ENCODE measurements at regions not wholly inside any gene's neighbourhood (a gene's known extent, or its start where the extent isn't known, plus 50 kb on each side); places are given as distances from the start of the nearest gene placed in this dataset.

DNA sequence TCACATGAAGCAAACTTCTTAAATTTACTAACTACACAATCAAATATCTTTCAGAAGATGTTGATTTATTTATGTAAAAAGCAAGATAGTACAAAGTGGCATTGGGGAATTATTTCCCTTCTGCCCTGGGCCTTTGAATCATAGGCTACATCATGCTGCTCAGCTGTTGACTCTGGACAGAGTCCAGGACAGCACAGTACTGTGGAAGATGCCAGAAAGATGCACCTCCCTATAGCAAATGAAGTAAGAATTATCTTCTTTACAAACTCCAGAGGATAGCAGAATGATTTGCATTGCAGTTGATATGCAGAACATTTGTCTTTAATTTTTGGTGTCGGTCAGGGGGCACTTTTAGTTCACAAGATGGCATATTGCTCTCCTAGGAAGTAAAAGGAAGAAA, 1354.5 kb upstream of the ZEB2 start:
- TF ChIP-seq, protein P1, sequence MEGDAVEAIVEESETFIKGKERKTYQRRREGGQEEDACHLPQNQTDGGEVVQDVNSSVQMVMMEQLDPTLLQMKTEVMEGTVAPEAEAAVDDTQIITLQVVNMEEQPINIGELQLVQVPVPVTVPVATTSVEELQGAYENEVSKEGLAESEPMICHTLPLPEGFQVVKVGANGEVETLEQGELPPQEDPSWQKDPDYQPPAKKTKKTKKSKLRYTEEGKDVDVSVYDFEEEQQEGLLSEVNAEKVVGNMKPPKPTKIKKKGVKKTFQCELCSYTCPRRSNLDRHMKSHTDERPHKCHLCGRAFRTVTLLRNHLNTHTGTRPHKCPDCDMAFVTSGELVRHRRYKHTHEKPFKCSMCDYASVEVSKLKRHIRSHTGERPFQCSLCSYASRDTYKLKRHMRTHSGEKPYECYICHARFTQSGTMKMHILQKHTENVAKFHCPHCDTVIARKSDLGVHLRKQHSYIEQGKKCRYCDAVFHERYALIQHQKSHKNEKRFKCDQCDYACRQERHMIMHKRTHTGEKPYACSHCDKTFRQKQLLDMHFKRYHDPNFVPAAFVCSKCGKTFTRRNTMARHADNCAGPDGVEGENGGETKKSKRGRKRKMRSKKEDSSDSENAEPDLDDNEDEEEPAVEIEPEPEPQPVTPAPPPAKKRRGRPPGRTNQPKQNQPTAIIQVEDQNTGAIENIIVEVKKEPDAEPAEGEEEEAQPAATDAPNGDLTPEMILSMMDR (IDR thresholded peaks at IDR 0.05; ENCODE audit: insufficient read depth, low read depth, low read length), result no peak
- TF ChIP-seq EZH2 (IDR thresholded peaks at IDR 0.05; ENCODE audit: insufficient read depth, low read length), result no peak

All from astrocyte (in vitro differentiated cells and primary cell).